GM10266 (cell line): ENCODE measurements at regions not wholly inside any gene's neighbourhood (a gene's known extent, or its start where the extent isn't known, plus 50 kb on each side); places are given as distances from the start of the nearest gene placed in this dataset.

Source experiments
- DNase-seq: peaks from one replicate; pipeline ENCODE4 v3.0.0; 2012; ENCODE audit errors: extremely low spot score
- TF ChIP-seq, protein P1 (sequence below): IDR thresholded peaks from 2 replicates; pipeline ENCODE4 v1.5.1; 2012; ENCODE audit warnings: mild to moderate bottlenecking, low read depth; ENCODE audit not compliant: control insufficient read depth, insufficient read depth; ENCODE audit errors: missing control alignments

DNA sequence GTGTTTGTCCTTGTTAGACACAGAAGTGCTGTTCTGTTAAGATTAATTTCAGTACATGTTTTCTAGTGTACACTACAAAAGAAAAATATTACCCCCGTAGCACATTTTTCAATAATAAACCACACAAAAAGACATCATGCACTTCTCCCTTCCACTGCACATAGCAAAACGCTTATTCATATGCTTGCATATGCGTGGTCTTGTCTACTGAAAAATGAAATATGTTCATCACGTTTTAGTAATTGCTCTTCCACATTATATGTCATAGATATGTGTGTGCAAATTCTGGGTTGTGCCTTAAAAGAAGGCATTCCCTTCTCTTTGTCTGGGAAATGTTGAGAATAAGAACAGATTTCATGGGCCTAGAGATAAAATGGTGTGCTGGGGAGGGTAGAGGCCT, 353.9 kb downstream of the NSUN3 start:
- TF ChIP-seq, protein P1, sequence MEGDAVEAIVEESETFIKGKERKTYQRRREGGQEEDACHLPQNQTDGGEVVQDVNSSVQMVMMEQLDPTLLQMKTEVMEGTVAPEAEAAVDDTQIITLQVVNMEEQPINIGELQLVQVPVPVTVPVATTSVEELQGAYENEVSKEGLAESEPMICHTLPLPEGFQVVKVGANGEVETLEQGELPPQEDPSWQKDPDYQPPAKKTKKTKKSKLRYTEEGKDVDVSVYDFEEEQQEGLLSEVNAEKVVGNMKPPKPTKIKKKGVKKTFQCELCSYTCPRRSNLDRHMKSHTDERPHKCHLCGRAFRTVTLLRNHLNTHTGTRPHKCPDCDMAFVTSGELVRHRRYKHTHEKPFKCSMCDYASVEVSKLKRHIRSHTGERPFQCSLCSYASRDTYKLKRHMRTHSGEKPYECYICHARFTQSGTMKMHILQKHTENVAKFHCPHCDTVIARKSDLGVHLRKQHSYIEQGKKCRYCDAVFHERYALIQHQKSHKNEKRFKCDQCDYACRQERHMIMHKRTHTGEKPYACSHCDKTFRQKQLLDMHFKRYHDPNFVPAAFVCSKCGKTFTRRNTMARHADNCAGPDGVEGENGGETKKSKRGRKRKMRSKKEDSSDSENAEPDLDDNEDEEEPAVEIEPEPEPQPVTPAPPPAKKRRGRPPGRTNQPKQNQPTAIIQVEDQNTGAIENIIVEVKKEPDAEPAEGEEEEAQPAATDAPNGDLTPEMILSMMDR: no peak

DNA sequence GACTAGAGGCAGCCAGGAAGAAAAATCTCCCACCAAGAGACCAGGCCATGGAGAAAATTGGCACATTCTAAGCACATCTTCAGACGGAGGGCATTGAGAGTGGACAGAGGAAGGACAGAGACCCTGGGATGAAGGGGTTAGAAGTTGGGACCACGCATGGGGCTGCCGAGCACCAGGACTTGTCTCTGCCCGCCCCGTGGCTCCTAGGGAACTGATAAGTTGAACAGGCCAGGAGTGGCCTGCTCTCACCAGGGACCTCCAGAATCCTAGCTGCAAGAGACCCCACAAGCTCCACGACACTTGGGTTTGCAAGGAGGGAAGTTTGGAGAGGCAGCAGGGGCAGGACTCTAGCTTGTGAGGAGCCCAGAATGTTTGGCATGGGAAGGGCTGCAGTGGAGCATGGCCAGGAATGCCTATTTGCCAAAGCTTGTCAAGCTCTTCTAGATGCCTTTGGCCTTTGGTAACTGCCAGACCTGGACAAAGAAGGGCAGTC, 355.1 kb downstream of the NSUN3 start:
- TF ChIP-seq, protein P1: no peak
- DNase-seq: no peak

More for the DNA sequence above, 353.9 kb downstream of the NSUN3 start:
- no peak for DNase-seq

DNA sequence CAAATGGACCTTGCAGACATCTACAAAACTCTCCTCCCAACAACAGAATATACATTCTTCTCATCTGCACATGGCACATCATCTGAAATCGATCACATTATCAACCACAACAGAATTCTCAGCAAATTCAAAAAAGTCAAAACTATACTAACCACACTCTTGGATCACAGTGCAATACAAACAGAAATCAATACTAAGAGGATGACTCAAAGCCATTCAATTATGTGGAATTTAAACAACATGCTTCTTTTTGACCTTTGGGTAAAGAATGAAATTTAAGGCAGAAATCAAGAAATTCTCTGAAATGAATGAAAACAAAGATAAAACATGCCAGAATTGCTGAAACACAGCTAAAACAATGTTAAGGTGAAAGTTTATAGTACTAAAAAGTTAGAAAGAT, 358.1 kb downstream of the NSUN3 start:
- no peak for DNase-seq
- TF ChIP-seq, protein P1: no peak

DNA sequence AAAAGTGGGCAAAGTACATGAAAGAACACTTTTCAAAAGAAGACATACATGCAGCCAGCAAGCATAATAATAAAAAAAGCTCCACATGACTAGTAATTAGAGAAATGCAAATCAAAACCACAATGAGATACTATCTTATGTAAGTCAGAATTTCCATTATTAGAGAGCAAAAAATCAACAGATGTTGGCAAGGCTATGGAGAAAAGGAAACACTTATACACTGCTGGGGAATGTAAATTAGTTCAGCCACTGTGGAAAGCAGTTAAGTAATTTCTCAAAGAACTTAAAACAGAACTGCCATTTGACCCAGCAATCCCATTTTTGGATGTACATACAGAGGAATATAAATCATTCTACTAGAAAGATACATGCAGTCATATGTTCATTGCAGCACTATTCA, 360.7 kb downstream of the NSUN3 start:
- TF ChIP-seq, protein P1: no peak
- DNase-seq: no peak

DNA sequence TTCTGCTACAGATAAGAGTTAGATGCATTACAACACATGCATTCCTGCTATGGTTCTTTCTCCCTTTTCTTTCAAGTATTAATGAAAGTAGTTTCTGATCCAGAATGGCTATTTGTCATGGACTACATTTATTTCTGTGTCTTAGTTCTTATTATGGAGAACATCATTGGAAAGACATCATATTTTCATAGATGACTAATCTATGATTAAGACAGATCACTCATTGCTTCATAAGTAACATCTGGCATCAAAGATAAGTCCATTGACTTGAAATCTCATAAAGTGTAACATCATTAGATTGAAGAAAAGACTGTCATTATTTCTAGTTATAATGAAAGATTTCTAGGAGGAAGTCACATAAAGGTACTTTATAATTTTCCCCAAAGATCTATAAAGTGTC, 366.7 kb downstream of the NSUN3 start:
- no peak for DNase-seq
- TF ChIP-seq, protein P1: no peak

DNA sequence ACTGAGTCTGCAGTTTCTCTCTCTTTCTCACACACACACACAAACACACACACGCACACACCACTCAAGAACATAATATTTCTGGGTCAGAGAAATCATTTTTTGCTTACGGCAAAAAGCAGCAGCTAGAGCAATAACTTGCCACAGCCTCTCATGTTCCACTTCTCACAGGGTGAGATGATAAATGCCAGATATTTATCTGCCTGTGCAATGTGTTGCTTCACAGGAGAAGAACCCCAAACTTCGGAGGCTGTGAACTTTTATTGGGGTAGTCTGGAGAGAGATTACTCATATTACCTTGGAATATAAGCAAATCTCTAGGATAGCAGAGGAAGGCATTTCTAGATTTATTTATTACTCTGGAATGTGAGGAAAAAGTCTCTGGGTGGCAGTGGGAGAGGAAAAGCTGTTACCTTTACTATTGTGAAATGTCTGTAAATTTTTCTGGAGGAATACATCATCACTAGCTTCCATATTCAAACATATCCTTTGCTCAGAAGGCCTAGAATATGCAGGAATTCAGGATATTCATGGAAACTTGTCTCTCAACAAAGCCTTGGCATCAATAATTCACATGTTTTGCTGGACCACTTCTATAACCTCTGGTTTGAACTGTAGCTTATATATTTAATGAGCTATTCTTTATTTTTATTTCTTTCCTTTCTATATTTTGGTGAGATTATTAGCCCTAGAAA, 369.2 kb downstream of the NSUN3 start:
- TF ChIP-seq, protein P1: no peak

DNA sequence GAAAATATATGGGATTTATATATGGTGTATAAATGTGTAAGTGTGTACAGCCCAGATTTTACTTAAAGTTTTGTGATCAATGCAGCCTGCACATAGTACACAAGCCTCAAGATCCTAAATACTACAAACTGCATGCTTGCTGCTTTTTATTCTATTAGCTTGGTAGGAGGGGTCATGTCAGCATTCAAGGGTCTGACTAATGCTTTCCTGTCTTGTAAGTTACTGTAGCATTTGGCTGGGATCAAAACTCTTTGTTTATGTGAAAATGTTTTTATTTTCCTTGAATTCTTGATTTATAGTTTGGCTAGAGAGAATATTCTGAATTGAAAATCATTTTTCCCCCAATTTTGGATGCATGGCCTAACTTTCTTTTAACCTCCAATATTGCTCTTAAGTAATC, 370.9 kb downstream of the NSUN3 start:
- DNase-seq: no peak
- TF ChIP-seq, protein P1: no peak

More for the DNA sequence above, 369.2 kb downstream of the NSUN3 start:
- no peak for DNase-seq
